IMR-90 (cell line): ENCODE measurements at regions not wholly inside any gene's neighbourhood (a gene's known extent, or its start where the extent isn't known, plus 50 kb on each side); places are given as distances from the start of the nearest gene placed in this dataset.
A peak's percentile ranks its signal among the peaks of the same experiment; 100 is the strongest.

Experiments used
- ATAC-seq: fragments of 200-7000 bp; cut with Tn5 transposase; 2 replicates; pipeline ENCODE4 v1.9.1; 2020; ENCODE audit warnings: low read depth, mild to moderate bottlenecking, moderate library complexity
- BruUV-seq: library from RNA; stranded (reverse); fragments of 400-500 nt; replicated peaks from 2 replicates; lab custom pipeline; 2021; lab: Mats Ljungman, UMichigan
- CTCF ChIA-PET: fragments of 300-600 bp; formaldehyde crosslinking; extraction: SDS; loops from one replicate; lab custom pipeline; 2021; ENCODE audit warnings: antibody characterized with exemption; lab: Yijun Ruan, JAX
- POLR2A ChIA-PET: fragments of 300-600 bp; sonication (Branson Sonifier 250); formaldehyde crosslinking; loops from one replicate; lab custom pipeline; 2022; ENCODE audit warnings: antibody characterized with exemption; ENCODE audit not compliant: unreplicated experiment; lab: Charles Lee
- DNase-seq: peaks from one replicate; pipeline ENCODE4 v3.0.0; 2013
- H2AFZ ChIP-seq: replicated peaks from 2 replicates; pipeline ENCODE3; 2013; ENCODE audit warnings: low read length, mild to moderate bottlenecking; ENCODE audit not compliant: poor library complexity
- H2AK5ac ChIP-seq: 2 replicates; pipeline ENCODE4 v1.6.1; 2013; ENCODE audit warnings: low read depth, low read length, inconsistent platforms
- H2AK9ac ChIP-seq: replicated peaks from 2 replicates; pipeline ENCODE3; 2013; ENCODE audit warnings: mild to moderate bottlenecking, low read depth, low read length, moderate library complexity; ENCODE audit not compliant: poor library complexity
- H2BK120ac ChIP-seq: 2 replicates; pipeline ENCODE4 v1.6.1; 2013; ENCODE audit warnings: low read depth, low read length, inconsistent platforms
- H2BK15ac ChIP-seq: 3 replicates; pipeline ENCODE4 v1.6.1; 2013; ENCODE audit warnings: low read depth, low read length, inconsistent platforms
- H2BK20ac ChIP-seq: 2 replicates; pipeline ENCODE4 v1.6.1; 2013; ENCODE audit warnings: low read depth, mild to moderate bottlenecking, inconsistent platforms, low read length, moderate library complexity
- H2BK5ac ChIP-seq: 2 replicates; pipeline ENCODE4 v1.6.1; 2013; ENCODE audit warnings: mild to moderate bottlenecking, low read depth, low read length, inconsistent platforms; ENCODE audit not compliant: poor library complexity, severe bottlenecking
- H3K14ac ChIP-seq: replicated peaks from 2 replicates; pipeline ENCODE4 v1.6.1; 2013; ENCODE audit warnings: low read depth, low read length, inconsistent platforms
- H3K18ac ChIP-seq: 2 replicates; pipeline ENCODE4 v1.6.1; 2013; ENCODE audit warnings: low read depth, low read length, control low read depth
- H3K23ac ChIP-seq: 2 replicates; pipeline ENCODE4 v1.6.1; 2013; ENCODE audit warnings: low read depth, low read length, inconsistent platforms
- H3K27ac ChIP-seq: 2 replicates; pipeline ENCODE4 v1.5.1; 2013; ENCODE audit warnings: mild to moderate bottlenecking, control low read depth, low read length; ENCODE audit not compliant: insufficient read depth
- H3K27me3 ChIP-seq: 2 replicates; pipeline ENCODE4 v1.6.1; 2013; ENCODE audit warnings: low read length; ENCODE audit not compliant: control insufficient read depth, insufficient read depth
- H3K36me3 ChIP-seq: 2 replicates; pipeline ENCODE4 v1.6.1; 2013; ENCODE audit warnings: low read length, mixed read lengths; ENCODE audit not compliant: control insufficient read depth, insufficient read depth
- H3K4ac ChIP-seq: 2 replicates; pipeline ENCODE4 v1.6.1; 2013; ENCODE audit warnings: low read depth, low read length, inconsistent platforms
- H3K4me1 ChIP-seq: 2 replicates; pipeline ENCODE4 v1.6.1; 2013; ENCODE audit warnings: low read length, mixed read lengths; ENCODE audit not compliant: control insufficient read depth, insufficient read depth
- H3K4me2 ChIP-seq: 2 replicates; pipeline ENCODE4 v1.6.1; 2013; ENCODE audit warnings: low read depth, mild to moderate bottlenecking, control low read depth, low read length, moderate library complexity
- H3K4me3 ChIP-seq: 2 replicates; pipeline ENCODE4 v1.5.1; 2013; ENCODE audit warnings: low read depth, mild to moderate bottlenecking, control low read depth, low read length, moderate library complexity; ENCODE audit not compliant: insufficient read depth
- H3K56ac ChIP-seq: 2 replicates; pipeline ENCODE4 v1.6.1; 2013; ENCODE audit warnings: low read length, inconsistent platforms; ENCODE audit not compliant: insufficient read depth; ENCODE audit errors: extremely low read depth
- H3K79me1 ChIP-seq, 2 experiments: 2 replicates each; pipeline ENCODE4 v1.6.1; 2013; ENCODE audit warnings: low read length in 2 of 2, inconsistent platforms in 1 of 2, low read depth in 1 of 2
- H3K9ac ChIP-seq: 2 replicates; pipeline ENCODE4 v1.6.1; 2013; ENCODE audit warnings: low read depth, low read length, control low read depth
- H3K9me1 ChIP-seq: 2 replicates; pipeline ENCODE4 v1.6.1; 2013; ENCODE audit warnings: low read length, inconsistent platforms; ENCODE audit not compliant: insufficient read depth
- H3K9me3 ChIP-seq: 2 replicates; pipeline ENCODE4 v1.6.1; 2013; ENCODE audit warnings: low read length; ENCODE audit not compliant: control insufficient read depth, insufficient read depth
- H4K20me1 ChIP-seq: 2 replicates; pipeline ENCODE4 v1.6.1; 2013; ENCODE audit warnings: low read length, inconsistent platforms; ENCODE audit not compliant: insufficient read depth
- H4K5ac ChIP-seq: 2 replicates; pipeline ENCODE4 v1.6.1; 2013; ENCODE audit warnings: mild to moderate bottlenecking, low read depth, low read length, control low read depth
- H4K8ac ChIP-seq, 2 experiments: 2 replicates each; pipeline ENCODE4 v1.6.1; 2013; ENCODE audit warnings: low read depth in 2 of 2, low read length in 2 of 2, control low read depth in 1 of 2, inconsistent platforms in 1 of 2
- H4K91ac ChIP-seq: 2 replicates; pipeline ENCODE4 v1.6.1; 2013; ENCODE audit warnings: low read depth, low read length, inconsistent platforms; ENCODE audit not compliant: insufficient read depth
- CEBPB ChIP-seq: IDR thresholded peaks from 2 replicates; pipeline ENCODE4 v1.6.1; 2012; ENCODE audit warnings: low read depth, low read length, improper control_type of control experiment
- USF2 ChIP-seq: fragments of 150-350 bp; IDR thresholded peaks from 2 replicates; pipeline ENCODE4 v1.6.1; 2017; ENCODE audit warnings: mild to moderate bottlenecking, antibody characterized with exemption, low read length, low read depth
- WGBS, 2 experiments: methylation state at CpG; one replicate each; pipeline versions ENCODE4 v1.1.5 to v1.1.7; 2013; ENCODE audit warnings: missing lambda C conversion rate in 2 of 2; ENCODE audit not compliant: insufficient read length in 1 of 2; ENCODE audit errors: extremely low coverage in 2 of 2; 5-methylcytosine and 5-hydroxymethylcytosine counted together
- dilution Hi-C: fragments of 300-500 bp; cut with HindIII; formaldehyde crosslinking; loops from one replicate; pipeline ENCODE4 v1.14.3; 2018; ENCODE audit warnings: low sequenced_read_pairs; ENCODE audit not compliant: unreplicated experiment
- in situ Hi-C: fragments of 300-500 bp; cut with MboI; formaldehyde crosslinking; loops from 3 replicates; pipeline ENCODE4 v1.14.3; 2019; ENCODE audit warnings: low sequenced_read_pairs, inconsistent platforms, mixed read lengths
- intact Hi-C: fragments of 100-400 bp; cut with micrococcal nuclease; formaldehyde crosslinking; loops from 2 replicates; pipeline ENCODE4 v1.10.0; 2022

GRCh38 chr3:76552653-76553052 lies 487.2 kb upstream of the ROBO2 start:
- H4K8ac ChIP-seq: no peak overlapping the region
- no peaks in the 10 kb centered on the region for H3K36me3 ChIP-seq
- no peak overlapping the region for H3K9ac ChIP-seq
- CTCF ChIA-PET: no interaction called here
- in situ Hi-C loops (no loop called here), intact Hi-C loops (no loop called here), dilution Hi-C loops (no loop called here)
- no peak overlapping the region for H3K18ac ChIP-seq
- no peak overlapping the region for H2BK15ac ChIP-seq
- no peak overlapping the region for H3K4ac ChIP-seq
- no peaks in the 10 kb centered on the region for H3K27me3 ChIP-seq
- peak; percentile 48; the same call in 1 of the 2 replicates for TF ChIP-seq CEBPB
- no peak for TF ChIP-seq USF2
- H2BK120ac ChIP-seq: no peak overlapping the region
- POLR2A ChIA-PET: no interaction called here
- H3K9me3 ChIP-seq: no peaks in the 10 kb centered on the region; the same call in 1 of the 2 replicates
- WGBS, 2 experiments: no CpG with 5 or more reads among the region's 2 CpGs
- H2AFZ ChIP-seq: no peak overlapping the region
- no peak overlapping the region for H4K5ac ChIP-seq
- no peak overlapping the region for H2BK20ac ChIP-seq
- no peak overlapping the region for H3K27ac ChIP-seq
- no peaks in the 10 kb centered on the region for H3K79me1 ChIP-seq
- DNase-seq (peak; percentile 40), ATAC-seq (no peak; the same call in 1 of the 2 replicates)
- no peak overlapping the region for H2AK5ac ChIP-seq
- H4K20me1 ChIP-seq: no peaks in the 10 kb centered on the region
- no TSS peak for BruUV-seq
- no peak overlapping the region for H3K23ac ChIP-seq
- no peak overlapping the region for H4K91ac ChIP-seq
- H3K4me3 ChIP-seq: no peak overlapping the region
- no peak overlapping the region for H3K56ac ChIP-seq
- no peaks in the 10 kb centered on the region for H3K4me1 ChIP-seq
- no peaks in the 10 kb centered on the region for H3K9me1 ChIP-seq
- no peak overlapping the region for H3K4me2 ChIP-seq
- no peak overlapping the region for H2BK5ac ChIP-seq
- no peak overlapping the region for H3K14ac ChIP-seq
- no peak overlapping the region for H2AK9ac ChIP-seq
